ENCODE measurements at regions not wholly inside any gene's neighbourhood (a gene's known extent, or its start where the extent isn't known, plus 50 kb on each side); places are given as distances from the start of the nearest gene placed in this dataset.

GRCh38 chr11:76285397-76286104, 79.2 kb upstream of the WNT11 start:
- Mint-ChIP-seq H3K27me3 (no peaks in the 10 kb centered on the region), H3K9me3 (ENCODE audit: insufficient read depth) (no peaks in the 10 kb centered on the region), H3K27ac (no peak overlapping the region), H3K4me3 (no peak overlapping the region), H3K4me1 (peaks cover 11% of the 10 kb centered on the region)
- Histone ChIP-seq H3K9ac (ENCODE audit: low read length) (no peak overlapping the region), H3K27me3 (replicated peaks in 1 of 4; ENCODE audit: control extremely low read depth in 1 of 4, control insufficient read depth in 3 of 4, insufficient read depth in 4 of 4, low read length in 3 of 4) (no peaks in the 10 kb centered on the region), H3K27ac (ENCODE audit: low read length in 2 of 2) (no peak overlapping the region), H2AFZ (ENCODE audit: insufficient read depth, low read depth, low read length, poor library complexity, severe bottlenecking) (no peak overlapping the region), H3K4me2 (replicated peaks; ENCODE audit: low read depth, low read length, poor library complexity, severe bottlenecking) (no peak overlapping the region), H3K9me3 (ENCODE audit: control extremely low read depth in 1 of 3, control insufficient read depth in 2 of 3, insufficient read depth in 1 of 3, low read length in 2 of 3) (no peaks in the 10 kb centered on the region), H3K4me1 (ENCODE audit: control insufficient read depth in 2 of 2, insufficient read depth in 2 of 2, low read length in 2 of 2) (peaks cover 11 to 16% of the 10 kb centered on the region in 2 donors), H3K4me3 (ENCODE audit: control extremely low read depth in 1 of 5, extremely low read depth in 1 of 5, insufficient read depth in 1 of 5, low read depth in 2 of 5, low read length in 4 of 5) (no peak overlapping the region), H4K20me1 (ENCODE audit: control insufficient read depth, insufficient read depth, low read length, poor library complexity, severe bottlenecking) (no peaks in the 10 kb centered on the region), H3K36me3 (replicated peaks in 1 of 2; ENCODE audit: control extremely low read depth in 1 of 2, control insufficient read depth in 1 of 2, extremely low read depth in 1 of 2, insufficient read depth in 2 of 2, low read length in 1 of 2) (no peaks in the 10 kb centered on the region), H3K79me2 (ENCODE audit: control insufficient read depth, insufficient read depth, low read length) (no peaks in the 10 kb centered on the region)
- TF ChIP-seq CTCF (IDR thresholded peaks at IDR 0.05): no peak
- no peak for TF ChIP-seq EZH2 (IDR thresholded peaks at IDR 0.05; ENCODE audit: borderline replicate concordance, insufficient read depth, low read depth, low read length, poor library complexity, severe bottlenecking)
- ATAC-seq (ENCODE audit: low read depth): no peak
- no peak for DNase-seq
- ChIA-PET POLR2A (no interaction called here), CTCF (interaction anchor here (1.3 kb wide), 1 partner anchor 33 kb away, joined by 4 read pairs; no protein-coding TSS in a partner anchor)
- WGBS (ENCODE audit: insufficient coverage): 100% methylated on average over 5 of the region's 6 CpGs
- intact Hi-C loops (cut with micrococcal nuclease): no loop called here

GRCh38 chr11:76284161-76284560, 77.9 kb upstream of the WNT11 start:
- Histone ChIP-seq H4K20me1 (ENCODE audit: control insufficient read depth, insufficient read depth, low read length, poor library complexity, severe bottlenecking) (no peaks in the 10 kb centered on the region), H3K79me2 (ENCODE audit: control insufficient read depth, insufficient read depth, low read length) (no peaks in the 10 kb centered on the region), H3K36me3 (replicated peaks in 1 of 2; ENCODE audit: control extremely low read depth in 1 of 2, control insufficient read depth in 1 of 2, extremely low read depth in 1 of 2, insufficient read depth in 2 of 2, low read length in 1 of 2) (no peaks in the 10 kb centered on the region), H3K4me2 (replicated peaks; ENCODE audit: low read depth, low read length, poor library complexity, severe bottlenecking) (no peak overlapping the region), H3K4me3 (ENCODE audit: control extremely low read depth in 1 of 5, extremely low read depth in 1 of 5, insufficient read depth in 1 of 5, low read depth in 2 of 5, low read length in 4 of 5) (no peak overlapping the region), H3K9ac (ENCODE audit: low read length) (no peak overlapping the region), H3K4me1 (ENCODE audit: control insufficient read depth in 2 of 2, insufficient read depth in 2 of 2, low read length in 2 of 2) (peaks cover 11 to 16% of the 10 kb centered on the region in 2 donors), H3K9me3 (ENCODE audit: control extremely low read depth in 1 of 3, control insufficient read depth in 2 of 3, insufficient read depth in 1 of 3, low read length in 2 of 3) (no peaks in the 10 kb centered on the region), H3K27ac (ENCODE audit: low read length in 2 of 2) (no peak overlapping the region), H2AFZ (ENCODE audit: insufficient read depth, low read depth, low read length, poor library complexity, severe bottlenecking) (no peak overlapping the region), H3K27me3 (replicated peaks in 1 of 4; ENCODE audit: control extremely low read depth in 1 of 4, control insufficient read depth in 3 of 4, insufficient read depth in 4 of 4, low read length in 3 of 4) (no peaks in the 10 kb centered on the region)
- ChIA-PET POLR2A (no interaction called here), CTCF (no interaction called here)
- WGBS (ENCODE audit: insufficient coverage): 79% methylated on average over 8 of the region's 8 CpGs
- Mint-ChIP-seq H3K4me1 (peaks cover 11% of the 10 kb centered on the region), H3K27ac (no peak overlapping the region), H3K27me3 (no peaks in the 10 kb centered on the region), H3K4me3 (no peak overlapping the region), H3K9me3 (ENCODE audit: insufficient read depth) (no peaks in the 10 kb centered on the region)
- DNase-seq (no peak), ATAC-seq (ENCODE audit: low read depth) (no peak)
- intact Hi-C loops (cut with micrococcal nuclease): no loop called here
- TF ChIP-seq CTCF (IDR thresholded peaks at IDR 0.05) (no peak), EZH2 (IDR thresholded peaks at IDR 0.05; ENCODE audit: borderline replicate concordance, insufficient read depth, low read depth, low read length, poor library complexity, severe bottlenecking) (no peak)
